SK-N-SH (cell line): ENCODE measurements at regions not wholly inside any gene's neighbourhood (a gene's known extent, or its start where the extent isn't known, plus 50 kb on each side); places are given as distances from the start of the nearest gene placed in this dataset.

ENCODE experiments used
- CTCF ChIP-seq: fragments of 200-600 bp; sonication (generic); IDR thresholded peaks from 2 replicates; pipeline ENCODE4 v1.6.1; 2017; ENCODE audit warnings: antibody characterized with exemption, mild to moderate bottlenecking, moderate library complexity
- EP300 ChIP-seq, 2 experiments: IDR thresholded peaks; 2 replicates each; pipeline versions ENCODE4 v1.4.0 to v1.6.1; 2012; ENCODE audit warnings: borderline replicate concordance in 1 of 2, low read depth in 1 of 2, low read length in 1 of 2
- FOSL2 ChIP-seq: IDR thresholded peaks from 2 replicates; pipeline ENCODE4 v1.4.0; 2012; ENCODE audit warnings: low read depth, mild to moderate bottlenecking, moderate library complexity, borderline replicate concordance
- GABPA ChIP-seq: IDR thresholded peaks from 2 replicates; pipeline ENCODE4 v1.4.0; 2012; ENCODE audit warnings: low read depth, mild to moderate bottlenecking
- GATA2 ChIP-seq: sonication (generic); formaldehyde crosslinking; IDR thresholded peaks from 2 replicates; pipeline ENCODE4 v1.5.0; 2020; ENCODE audit warnings: mild to moderate bottlenecking, missing genetic modification reagents
- MAX ChIP-seq: IDR thresholded peaks from 2 replicates; pipeline ENCODE4 v1.4.0; 2012; ENCODE audit warnings: low read depth
- RFX5 ChIP-seq: IDR thresholded peaks from 2 replicates; pipeline ENCODE4 v1.6.1; 2012; ENCODE audit warnings: mild to moderate bottlenecking, improper control_type of control experiment, low read length
- RXRA ChIP-seq: IDR thresholded peaks from 2 replicates; pipeline ENCODE4 v1.4.0; 2012; ENCODE audit warnings: low read depth, mild to moderate bottlenecking, borderline replicate concordance
- SMC3 ChIP-seq: IDR thresholded peaks from 2 replicates; pipeline ENCODE4 v1.6.1; 2012; ENCODE audit warnings: low read depth, low read length, improper control_type of control experiment

- TF ChIP-seq CTCF = no peak
- TF ChIP-seq SMC3 = no peak
- no peak for TF ChIP-seq GABPA
- no peak for TF ChIP-seq RFX5
- TF ChIP-seq RXRA = no peak
- TF ChIP-seq GATA2 (CRISPR knock-in tag) = no peak
- no peak for TF ChIP-seq FOSL2
- TF ChIP-seq EP300 (IDR thresholded peaks at IDR 0.05; ENCODE audit: borderline replicate concordance in 1 of 2, low read depth in 1 of 2, low read length in 1 of 2) = no peak
- no peak for TF ChIP-seq MAX
Measured at GRCh38 chr13:112242777-112243176, 133.4 kb upstream of the SPACA7 start.
